ENCODE measurements at regions not wholly inside any gene's neighbourhood (a gene's known extent, or its start where the extent isn't known, plus 50 kb on each side); places are given as distances from the start of the nearest gene placed in this dataset.
"Not testable (repeated sequence)": the region's sequence is repeated elsewhere in the genome, so short reads cannot be mapped to it uniquely, and the experiment has no call there.

DNA sequence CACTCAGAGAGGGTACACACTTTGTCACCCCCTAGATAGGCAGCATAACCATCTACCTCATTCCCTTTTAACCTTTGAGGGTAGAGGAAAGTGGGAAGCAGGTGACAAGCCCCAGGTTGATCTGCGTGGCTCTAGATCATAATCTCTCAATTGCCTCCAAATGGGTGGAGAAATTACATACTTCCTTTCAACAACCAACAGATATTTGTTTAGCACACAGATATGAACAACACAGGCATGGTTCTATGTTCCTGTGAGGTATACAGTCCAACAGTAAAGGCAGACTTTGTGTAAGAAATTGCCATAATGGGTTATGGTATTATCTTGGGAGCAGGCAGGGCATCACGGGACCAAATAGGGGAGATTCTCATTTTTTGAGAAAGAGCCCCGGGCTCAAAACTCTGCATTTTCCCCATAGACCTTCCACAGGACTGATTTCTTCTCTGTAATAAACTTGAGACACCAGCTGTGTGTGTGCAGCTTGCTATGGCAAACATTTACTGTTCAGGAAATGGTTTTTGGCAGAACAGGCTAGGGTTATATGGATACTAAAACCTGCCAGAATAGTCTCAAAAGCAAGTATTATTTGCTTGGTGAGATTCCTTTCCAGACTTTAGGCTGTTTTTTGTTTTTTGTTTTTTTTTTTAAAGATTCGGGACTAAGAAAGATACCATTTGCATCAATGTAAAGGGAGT, 126.2 kb downstream of the CD164 start:
- peaks cover 0 to 2% (median 0%) of the 10 kb centered on the region in 11 donors for H3K9me3 Mint-ChIP-seq
- Histone ChIP-seq H3K36me3 (ENCODE audit: control insufficient read depth in 2 of 3, insufficient read depth in 3 of 3, low read length in 3 of 3) (no peaks in the 10 kb centered on the region), H3K27me3 (ENCODE audit: control insufficient read depth in 2 of 2, insufficient read depth in 2 of 2, low read length in 2 of 2) (no peaks in the 10 kb centered on the region), H3K9me3 (ENCODE audit: control insufficient read depth in 2 of 3, low read length in 3 of 3) (no peaks in the 10 kb centered on the region), H3K27ac (ENCODE audit: low read depth, low read length) (no peak overlapping the region), H3K4me1 (ENCODE audit: control insufficient read depth in 2 of 2, insufficient read depth in 2 of 2, low read length in 2 of 2) (no peaks in the 10 kb centered on the region), H3K4me3 (ENCODE audit: low read length) (no peak overlapping the region)
- peaks cover 0 to 2% (median 0%) of the 10 kb centered on the region in 7 donors for H3K4me1 Mint-ChIP-seq
- no peak overlapping the region for H3K4me3 Mint-ChIP-seq
- ChIA-PET POLR2A (no interaction called here), CTCF (no interaction called here)
- peaks cover 0 to 6% (median 3%) of the 10 kb centered on the region in 5 donors for H3K27me3 Mint-ChIP-seq
- intact Hi-C loops (cut with micrococcal nuclease), result no loop called here
- H3K27ac Mint-ChIP-seq, result no peak overlapping the region
- H3K36me3 Mint-ChIP-seq, result no peaks in the 10 kb centered on the region
- DNase-seq (no peak), ATAC-seq (no peak)

DNA sequence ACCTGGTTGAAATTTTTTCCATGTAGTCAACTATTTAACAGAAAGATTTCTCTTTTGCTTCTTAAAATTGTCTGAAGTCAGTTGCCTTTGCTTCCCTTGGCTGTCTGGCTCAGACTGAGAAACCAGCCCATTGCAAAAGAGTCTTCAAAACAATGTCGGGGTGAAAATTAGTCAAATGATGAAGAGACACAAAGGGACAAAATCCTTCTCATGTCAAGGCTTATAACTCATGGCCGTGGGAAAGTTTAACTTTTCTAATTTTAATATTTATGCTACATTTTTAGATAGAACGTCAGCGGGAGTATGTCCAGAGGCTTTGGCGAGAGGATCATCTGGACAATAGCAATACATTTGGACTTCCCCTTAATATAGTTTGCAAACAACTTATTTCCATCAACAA, 127.2 kb downstream of the CD164 start:
- DNase-seq (no peak), ATAC-seq (no peak)
- H3K27ac Mint-ChIP-seq, result no peak overlapping the region
- Histone ChIP-seq H3K4me1 (ENCODE audit: control insufficient read depth in 2 of 2, insufficient read depth in 2 of 2, low read length in 2 of 2) (no peaks in the 10 kb centered on the region), H3K27me3 (ENCODE audit: control insufficient read depth in 2 of 2, insufficient read depth in 2 of 2, low read length in 2 of 2) (no peaks in the 10 kb centered on the region), H3K9me3 (ENCODE audit: control insufficient read depth in 2 of 3, low read length in 3 of 3) (no peaks in the 10 kb centered on the region), H3K36me3 (ENCODE audit: control insufficient read depth in 2 of 3, insufficient read depth in 3 of 3, low read length in 3 of 3) (no peaks in the 10 kb centered on the region), H3K4me3 (ENCODE audit: low read length) (no peak overlapping the region), H3K27ac (ENCODE audit: low read depth, low read length) (no peak overlapping the region)
- no peak overlapping the region for H3K4me3 Mint-ChIP-seq
- no peaks in the 10 kb centered on the region for H3K36me3 Mint-ChIP-seq
- CTCF ChIA-PET, result no interaction called here
- H3K9me3 Mint-ChIP-seq, result peaks cover 0 to 2% (median 0%) of the 10 kb centered on the region in 11 donors
- peaks cover 0 to 8% (median 3%) of the 10 kb centered on the region in 5 donors for H3K27me3 Mint-ChIP-seq
- intact Hi-C loops (cut with micrococcal nuclease), result no loop called here
- POLR2A ChIA-PET, result no interaction called here
- peaks cover 0 to 2% (median 0%) of the 10 kb centered on the region in 7 donors for H3K4me1 Mint-ChIP-seq

DNA sequence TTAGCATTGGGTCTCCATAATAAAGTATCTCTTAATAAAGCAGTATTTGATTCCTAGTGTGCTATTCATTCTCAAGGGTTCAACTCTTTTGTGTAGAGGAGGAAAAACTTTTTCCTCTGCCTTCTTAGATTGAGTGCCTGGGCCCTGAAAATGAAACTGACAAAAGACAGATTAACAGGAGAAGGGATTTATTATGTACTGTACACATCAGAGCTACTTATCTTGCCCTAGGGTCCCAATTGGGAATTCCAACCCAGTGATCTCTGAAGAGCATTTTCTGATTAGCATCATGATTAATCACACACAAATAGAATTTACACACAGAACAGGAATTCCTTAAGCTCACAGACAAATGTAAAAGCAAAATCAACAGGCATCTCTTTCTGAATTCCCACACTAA, 128.9 kb downstream of the CD164 start:
- Mint-ChIP-seq H3K9me3 (peaks cover 0 to 2% (median 0%) of the 10 kb centered on the region in 11 donors), H3K4me1 (peaks cover 0 to 2% (median 0%) of the 10 kb centered on the region in 7 donors), H3K36me3 (no peaks in the 10 kb centered on the region), H3K4me3 (no peak overlapping the region), H3K27ac (no peak overlapping the region), H3K27me3 (peaks cover 0 to 8% (median 3%) of the 10 kb centered on the region in 5 donors)
- ATAC-seq, result no peak
- Histone ChIP-seq H3K27ac (ENCODE audit: low read depth, low read length) (no peak overlapping the region), H3K4me1 (ENCODE audit: control insufficient read depth in 2 of 2, insufficient read depth in 2 of 2, low read length in 2 of 2) (no peaks in the 10 kb centered on the region), H3K27me3 (ENCODE audit: control insufficient read depth in 2 of 2, insufficient read depth in 2 of 2, low read length in 2 of 2) (no peaks in the 10 kb centered on the region), H3K9me3 (ENCODE audit: control insufficient read depth in 2 of 3, low read length in 3 of 3) (no peaks in the 10 kb centered on the region), H3K4me3 (ENCODE audit: low read length) (no peak overlapping the region), H3K36me3 (ENCODE audit: control insufficient read depth in 2 of 3, insufficient read depth in 3 of 3, low read length in 3 of 3) (no peaks in the 10 kb centered on the region)
- POLR2A ChIA-PET, result no interaction called here
- intact Hi-C loops (cut with micrococcal nuclease), result no loop called here
- CTCF ChIA-PET, result no interaction called here
- DNase-seq, result no peak

DNA sequence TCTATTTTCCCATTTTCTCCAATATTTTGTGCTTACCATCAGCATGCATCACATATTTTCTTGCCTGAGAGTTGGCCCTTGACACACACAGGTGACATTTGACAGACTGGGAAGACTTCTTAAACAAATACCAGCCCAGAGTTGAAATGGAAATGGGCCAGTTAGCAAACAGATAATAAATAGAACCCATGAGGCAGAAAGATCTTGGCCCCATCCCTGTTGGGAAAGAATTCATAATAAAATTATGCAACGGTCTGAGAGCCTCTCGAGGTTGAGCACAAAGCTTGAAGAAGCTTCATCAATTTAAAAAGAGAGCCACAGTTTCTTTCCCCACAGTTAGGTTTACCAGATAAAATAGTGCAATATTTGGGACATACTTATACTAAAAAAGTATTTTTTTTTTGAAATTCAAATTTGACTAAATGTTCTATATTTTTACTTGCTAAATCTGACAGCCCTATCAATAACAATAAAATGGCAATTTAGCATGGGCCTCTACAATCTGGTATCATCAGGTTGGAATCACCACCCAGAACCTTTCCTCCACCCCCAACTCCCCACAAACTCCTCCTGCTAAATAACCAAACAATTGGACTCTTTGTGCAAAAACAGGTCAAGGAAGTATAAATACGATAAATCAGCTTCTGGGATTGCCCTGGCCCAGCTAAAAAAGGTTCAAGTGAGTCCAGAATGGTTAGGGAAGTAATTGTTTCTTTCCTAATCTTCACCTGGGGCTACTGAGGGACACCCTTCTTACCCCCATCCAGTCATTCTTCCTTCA, 129.8 kb downstream of the CD164 start:
- no peak overlapping the region for H3K27ac ChIP-seq (ENCODE audit: low read depth, low read length)
- no peak overlapping the region for H3K4me3 Mint-ChIP-seq
- no peaks in the 10 kb centered on the region for H3K36me3 ChIP-seq (ENCODE audit: control insufficient read depth in 2 of 3, insufficient read depth in 3 of 3, low read length in 3 of 3)
- no peaks in the 10 kb centered on the region for H3K27me3 ChIP-seq (ENCODE audit: control insufficient read depth in 2 of 2, insufficient read depth in 2 of 2, low read length in 2 of 2)
- no peaks in the 10 kb centered on the region for H3K36me3 Mint-ChIP-seq
- intact Hi-C loops (cut with micrococcal nuclease), result no loop called here
- ATAC-seq, result no peak
- peaks cover 0 to 2% (median 0%) of the 10 kb centered on the region in 11 donors for H3K9me3 Mint-ChIP-seq
- ChIA-PET CTCF (no interaction called here), POLR2A (interaction anchor here (0.6 kb wide), 1 partner anchor 301 kb away, joined by 5 read pairs; no protein-coding TSS in a partner anchor)
- H3K27me3 Mint-ChIP-seq, result peaks cover 0 to 8% (median 3%) of the 10 kb centered on the region in 5 donors
- peaks cover 0 to 2% (median 0%) of the 10 kb centered on the region in 7 donors for H3K4me1 Mint-ChIP-seq
- H3K9me3 ChIP-seq (ENCODE audit: control insufficient read depth in 2 of 3, low read length in 3 of 3), result no peaks in the 10 kb centered on the region
- no peak overlapping the region for H3K27ac Mint-ChIP-seq
- no peaks in the 10 kb centered on the region for H3K4me1 ChIP-seq (ENCODE audit: control insufficient read depth in 2 of 2, insufficient read depth in 2 of 2, low read length in 2 of 2)
- no peak overlapping the region for H3K4me3 ChIP-seq (ENCODE audit: low read length)
- no peak for DNase-seq

DNA sequence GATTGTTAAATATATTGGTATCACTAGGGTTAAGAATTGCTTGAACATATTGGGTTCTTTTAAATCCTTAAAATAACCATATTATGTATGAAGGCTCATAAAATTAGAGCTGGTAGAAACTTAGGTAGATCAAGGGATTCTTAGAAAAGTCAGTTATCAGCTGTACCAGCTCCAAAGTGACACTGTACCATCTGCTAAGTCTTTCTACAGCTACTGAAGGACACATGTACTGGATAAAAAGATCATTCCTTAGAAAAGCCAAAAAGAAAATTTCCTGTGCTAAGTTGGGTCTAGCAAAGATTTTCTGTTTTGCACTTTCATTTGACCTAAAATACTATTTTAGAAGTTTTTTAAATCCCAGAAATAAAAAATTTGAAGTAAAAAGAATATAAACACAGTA, 130.4 kb downstream of the CD164 start:
- H3K4me1 Mint-ChIP-seq, result peaks cover 0 to 2% (median 0%) of the 10 kb centered on the region in 7 donors
- no peak overlapping the region for H3K4me3 Mint-ChIP-seq
- peaks cover 0 to 2% (median 0%) of the 10 kb centered on the region in 11 donors for H3K9me3 Mint-ChIP-seq
- Histone ChIP-seq H3K9me3 (ENCODE audit: control insufficient read depth in 2 of 3, low read length in 3 of 3) (no peaks in the 10 kb centered on the region), H3K4me3 (ENCODE audit: low read length) (no peak overlapping the region), H3K36me3 (ENCODE audit: control insufficient read depth in 2 of 3, insufficient read depth in 3 of 3, low read length in 3 of 3) (no peaks in the 10 kb centered on the region), H3K27me3 (ENCODE audit: control insufficient read depth in 2 of 2, insufficient read depth in 2 of 2, low read length in 2 of 2) (no peaks in the 10 kb centered on the region), H3K27ac (ENCODE audit: low read depth, low read length) (no peak overlapping the region), H3K4me1 (ENCODE audit: control insufficient read depth in 2 of 2, insufficient read depth in 2 of 2, low read length in 2 of 2) (no peaks in the 10 kb centered on the region)
- no peak for DNase-seq
- H3K36me3 Mint-ChIP-seq, result no peaks in the 10 kb centered on the region
- CTCF ChIA-PET, result no interaction called here
- ATAC-seq, result no peak
- intact Hi-C loops (cut with micrococcal nuclease), result no loop called here
- H3K27me3 Mint-ChIP-seq, result peaks cover 0 to 8% (median 3%) of the 10 kb centered on the region in 5 donors
- no peak overlapping the region for H3K27ac Mint-ChIP-seq
- POLR2A ChIA-PET, result interaction anchor here (0.6 kb wide), 2 partner anchors 302 to 1462 kb away, joined by 3 to 5 read pairs; no protein-coding TSS in a partner anchor

DNA sequence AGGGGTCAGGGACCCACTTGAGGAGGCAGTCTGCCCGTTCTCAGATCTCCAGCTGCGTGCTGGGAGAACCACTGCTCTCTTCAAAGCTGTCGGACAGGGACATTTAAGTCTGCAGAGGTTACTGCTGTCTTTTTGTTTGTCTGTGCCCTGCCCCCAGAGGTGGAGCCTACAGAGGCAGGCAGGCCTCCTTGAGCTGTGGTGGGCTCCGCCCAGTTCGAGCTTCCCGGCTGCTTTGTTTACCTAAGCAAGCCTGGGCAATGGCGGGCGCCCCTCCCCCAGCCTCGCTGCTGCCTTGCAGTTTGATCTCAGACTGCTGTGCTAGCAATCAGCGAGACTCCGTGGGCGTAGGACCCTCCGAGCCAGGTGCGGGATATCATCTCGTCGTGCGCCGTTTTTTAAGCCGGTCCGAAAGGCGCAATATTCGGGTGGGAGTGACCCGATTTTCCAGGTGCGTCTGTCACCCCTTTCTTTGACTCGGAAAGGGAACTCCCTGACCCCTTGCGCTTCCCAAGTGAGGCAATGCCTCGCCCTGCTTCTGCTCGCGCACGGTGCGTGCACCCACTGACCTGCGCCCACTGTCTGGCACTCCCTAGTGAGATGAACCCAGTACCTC, 131.6 kb downstream of the CD164 start:
- POLR2A ChIA-PET; H3K9me3 ChIP-seq (ENCODE audit: control insufficient read depth in 2 of 3, low read length in 3 of 3); H3K36me3 Mint-ChIP-seq; H3K4me3 Mint-ChIP-seq; DNase-seq; H3K9me3 Mint-ChIP-seq; H3K27ac Mint-ChIP-seq; H3K4me3 ChIP-seq (ENCODE audit: low read length); H3K27me3 Mint-ChIP-seq; H3K27ac ChIP-seq (ENCODE audit: low read depth, low read length); intact Hi-C loops (cut with micrococcal nuclease); H3K36me3 ChIP-seq (ENCODE audit: control insufficient read depth in 2 of 3, insufficient read depth in 3 of 3, low read length in 3 of 3); H3K4me1 Mint-ChIP-seq; CTCF ChIA-PET; ATAC-seq; H3K4me1 ChIP-seq (ENCODE audit: control insufficient read depth in 2 of 2, insufficient read depth in 2 of 2, low read length in 2 of 2); H3K27me3 ChIP-seq (ENCODE audit: control insufficient read depth in 2 of 2, insufficient read depth in 2 of 2, low read length in 2 of 2): not testable (repeated sequence)

Measured in naive thymus-derived CD4-positive, alpha-beta T cell (primary cell).